Psoas muscle (tissue), 7 donors: ENCODE measurements at regions not wholly inside any gene's neighbourhood (a gene's known extent, or its start where the extent isn't known, plus 50 kb on each side); places are given as distances from the start of the nearest gene placed in this dataset.
"Not testable (repeated sequence)": the region's sequence is repeated elsewhere in the genome, so short reads cannot be mapped to it uniquely, and the experiment has no call there.

ENCODE experiments used
- ATAC-seq, 4 donors: fragments of 200-7000 bp; cut with Tn5 transposase; one replicate each; pipeline ENCODE4 v1.9.1; 2020; ENCODE audit warnings: moderate library complexity in 3 of 4, mild to moderate bottlenecking in 2 of 4
- DNase-seq, 2 donors: peaks; one replicate each; pipeline ENCODE4 v3.0.0-alpha.2; 2020
- H3K27ac ChIP-seq: fragments of 200-600 bp; one replicate; pipeline ENCODE4 v1.8.0; 2022
- H3K27me3 ChIP-seq, 3 donors: fragments of 200-600 bp in 1 of 3; one replicate each; pipeline versions ENCODE4 v1.6.1 to v1.8.0; 2013 to 2022; ENCODE audit warnings: low read length in 2 of 3, mild to moderate bottlenecking in 2 of 3, moderate library complexity in 1 of 3; ENCODE audit not compliant: insufficient read depth in 3 of 3
- H3K36me3 ChIP-seq, 2 donors: fragments of 200-600 bp in 1 of 2; one replicate each; pipeline versions ENCODE4 v1.6.1 to v1.8.0; 2013 to 2022; ENCODE audit warnings: low read depth in 1 of 2, mild to moderate bottlenecking in 1 of 2, moderate library complexity in 1 of 2; ENCODE audit not compliant: insufficient read depth in 1 of 2
- H3K4me1 ChIP-seq: fragments of 200-600 bp; one replicate; pipeline ENCODE4 v1.8.0; 2022
- H3K4me3 ChIP-seq: fragments of 200-600 bp; one replicate; pipeline ENCODE4 v1.8.0; 2022; ENCODE audit warnings: mild to moderate bottlenecking
- H3K9me3 ChIP-seq: fragments of 200-600 bp; one replicate; pipeline ENCODE4 v1.8.0; 2022
- WGBS, 3 donors: extraction: QIAGEN DNeasy Blood & Tissue Kit; methylation state at CpG; one replicate each; pipeline versions ENCODE4 v1.1.6 to v1.1.7; 2013; 5-methylcytosine and 5-hydroxymethylcytosine counted together
- intact Hi-C, 2 donors: fragments of 100-400 bp; cut with DNase I; formaldehyde crosslinking; loops; one replicate each; pipeline versions ENCODE4 v1.11.0 to v1.14.2; 2022
- TF ChIP-seq, protein P1 (sequence below): fragments of 200-600 bp; IDR thresholded peaks from one replicate; pipeline ENCODE4 v1.8.0; 2022; ENCODE audit warnings: antibody characterized with exemption
- donor health status: healthy with polysubstance abuse.
- donor health status: DM: no; HTN: no; CAD: no; lungs with moderate emphysema.
- donor health status: Bipolar disorder and iron deficiency.
- donor health status: healthy.
- donor health status: DM: yes; HTN: yes; CAD: no.
- donor health status: DM: no; HTN: no; CAD: no.
- donor health status: DM: yes; HTN: yes; CAD: no.

DNA sequence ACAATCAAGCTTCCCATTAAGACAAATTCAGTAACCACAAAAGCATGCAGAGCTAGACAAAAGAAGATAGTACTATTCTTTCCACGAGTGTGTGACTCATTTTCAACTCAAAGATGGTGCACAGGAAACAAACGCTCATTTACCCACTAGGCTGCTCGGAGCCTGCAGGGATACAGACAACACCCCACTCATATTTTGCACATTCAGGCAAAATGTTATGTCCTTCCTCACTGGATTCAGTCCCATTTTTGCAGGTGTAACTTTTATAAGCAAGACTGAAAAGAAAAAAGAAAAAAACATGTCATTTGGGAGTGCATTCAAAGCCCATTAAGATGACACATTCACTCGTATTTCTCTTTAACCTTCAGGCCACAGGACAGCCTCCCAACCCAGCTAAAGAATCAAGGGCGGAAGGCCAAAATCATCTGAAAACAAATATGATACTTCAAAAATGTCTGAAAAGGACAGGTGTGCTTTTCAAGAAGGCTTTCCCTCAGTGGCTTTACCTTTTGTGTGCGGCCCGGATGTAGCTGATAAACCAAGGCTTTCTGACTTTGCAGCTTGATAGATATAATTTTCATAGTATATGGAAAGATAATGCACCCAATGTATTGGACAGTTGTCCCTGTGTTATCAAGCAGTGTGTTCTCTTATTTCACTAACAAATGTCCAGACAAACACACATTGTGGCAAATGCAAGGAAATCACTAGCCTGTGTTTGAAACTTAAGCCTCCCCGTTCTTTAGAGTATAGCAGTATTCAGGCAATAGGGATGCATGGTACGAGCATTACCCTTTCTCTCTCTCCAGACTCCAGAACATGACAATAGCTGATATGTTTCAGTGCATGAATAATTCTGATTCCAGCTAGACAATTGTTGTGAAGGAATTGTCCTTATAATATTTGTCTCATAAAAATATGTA lies 147.8 kb upstream of the KRR1 start:
- no peaks in the 10 kb centered on the region for H3K27me3 ChIP-seq
- DNase-seq: no peak
- TF ChIP-seq, protein P1, sequence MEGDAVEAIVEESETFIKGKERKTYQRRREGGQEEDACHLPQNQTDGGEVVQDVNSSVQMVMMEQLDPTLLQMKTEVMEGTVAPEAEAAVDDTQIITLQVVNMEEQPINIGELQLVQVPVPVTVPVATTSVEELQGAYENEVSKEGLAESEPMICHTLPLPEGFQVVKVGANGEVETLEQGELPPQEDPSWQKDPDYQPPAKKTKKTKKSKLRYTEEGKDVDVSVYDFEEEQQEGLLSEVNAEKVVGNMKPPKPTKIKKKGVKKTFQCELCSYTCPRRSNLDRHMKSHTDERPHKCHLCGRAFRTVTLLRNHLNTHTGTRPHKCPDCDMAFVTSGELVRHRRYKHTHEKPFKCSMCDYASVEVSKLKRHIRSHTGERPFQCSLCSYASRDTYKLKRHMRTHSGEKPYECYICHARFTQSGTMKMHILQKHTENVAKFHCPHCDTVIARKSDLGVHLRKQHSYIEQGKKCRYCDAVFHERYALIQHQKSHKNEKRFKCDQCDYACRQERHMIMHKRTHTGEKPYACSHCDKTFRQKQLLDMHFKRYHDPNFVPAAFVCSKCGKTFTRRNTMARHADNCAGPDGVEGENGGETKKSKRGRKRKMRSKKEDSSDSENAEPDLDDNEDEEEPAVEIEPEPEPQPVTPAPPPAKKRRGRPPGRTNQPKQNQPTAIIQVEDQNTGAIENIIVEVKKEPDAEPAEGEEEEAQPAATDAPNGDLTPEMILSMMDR: no peak
- ATAC-seq: no peak
- H3K9me3 ChIP-seq: no peaks in the 10 kb centered on the region
- no peaks in the 10 kb centered on the region for H3K4me1 ChIP-seq
- no peak overlapping the region for H3K27ac ChIP-seq
- no peak overlapping the region for H3K4me3 ChIP-seq
- no peaks in the 10 kb centered on the region for H3K36me3 ChIP-seq
- WGBS, 3 donors: 62 to 66% (median 65%) methylated on average over 9 of the region's 9 CpGs
- intact Hi-C loops: no loop called here

DNA sequence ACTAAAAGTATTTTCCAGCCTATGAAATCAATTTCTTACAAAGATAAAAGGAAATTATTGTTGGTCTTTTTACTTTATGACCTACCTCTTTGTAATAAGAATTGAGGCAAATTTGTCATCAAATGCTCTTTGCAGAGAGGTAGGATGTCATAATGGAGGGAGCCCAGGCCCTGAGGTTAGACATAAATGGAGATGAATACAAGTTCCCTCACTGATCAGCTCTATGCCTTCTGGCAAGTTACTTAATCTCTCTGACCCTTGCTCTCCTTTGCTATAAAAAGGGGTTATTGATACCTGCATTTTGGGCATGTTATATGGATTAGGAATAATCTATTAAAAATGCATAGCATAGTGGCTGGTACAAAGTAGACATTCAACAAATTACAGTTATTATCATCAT lies 146.9 kb upstream of the KRR1 start:
- Histone ChIP-seq H3K4me3 (no peak overlapping the region), H3K27ac (no peak overlapping the region), H3K36me3 (no peaks in the 10 kb centered on the region), H3K4me1 (no peaks in the 10 kb centered on the region), H3K27me3 (no peaks in the 10 kb centered on the region), H3K9me3 (no peaks in the 10 kb centered on the region)
- DNase-seq: no peak
- TF ChIP-seq, protein P1: no peak
- no peak for ATAC-seq
- intact Hi-C loops: no loop called here

GRCh38 chr12:75657831-75658230 lies 146.4 kb upstream of the KRR1 start:
- no peak for DNase-seq

GRCh38 chr12:75657354-75657753 lies 145.9 kb upstream of the KRR1 start:
- intact Hi-C loops, H3K4me1 ChIP-seq, H3K27ac ChIP-seq, ATAC-seq, DNase-seq, H3K9me3 ChIP-seq, H3K36me3 ChIP-seq, H3K27me3 ChIP-seq, H3K4me3 ChIP-seq: not testable (repeated sequence)
- WGBS, 3 donors: 86 to 88% (median 87%) methylated on average over 6 of the region's 6 CpGs

More at GRCh38 chr12:75657831-75658230, 146.4 kb upstream of the KRR1 start:
- H3K9me3 ChIP-seq: no peaks in the 10 kb centered on the region
- TF ChIP-seq, protein P1: no peak
- H3K36me3 ChIP-seq: no peaks in the 10 kb centered on the region
- WGBS, 3 donors: 83 to 92% (median 86%) methylated on average over 2 of the region's 2 CpGs
- H3K27me3 ChIP-seq: no peaks in the 10 kb centered on the region
- intact Hi-C loops: no loop called here
- H3K27ac ChIP-seq: no peak overlapping the region
- no peak for ATAC-seq
- H3K4me1 ChIP-seq: no peaks in the 10 kb centered on the region
- no peak overlapping the region for H3K4me3 ChIP-seq

GRCh38 chr12:75656648-75657047 lies 145.2 kb upstream of the KRR1 start:
- intact Hi-C loops: no loop called here
- 73 to 86% (median 86%) methylated on average over 1 of the region's 1 CpG for WGBS, 3 donors

More at GRCh38 chr12:75656648-75657047, 145.2 kb upstream of the KRR1 start:
- ATAC-seq (no peak), DNase-seq (no peak)
- Histone ChIP-seq H3K36me3 (no peaks in the 10 kb centered on the region), H3K4me3 (no peak overlapping the region), H3K27ac (no peak overlapping the region), H3K4me1 (no peaks in the 10 kb centered on the region), H3K9me3 (no peaks in the 10 kb centered on the region), H3K27me3 (no peaks in the 10 kb centered on the region)
- TF ChIP-seq, protein P1: no peak
